ENCODE measurements at regions not wholly inside any gene's neighbourhood (a gene's known extent, or its start where the extent isn't known, plus 50 kb on each side); places are given as distances from the start of the nearest gene placed in this dataset.

- no peaks in the 10 kb centered on the region for H3K9me3 ChIP-seq (ENCODE audit: control insufficient read depth in 4 of 4, low read length in 3 of 4)
- H3K27me3 ChIP-seq (ENCODE audit: control insufficient read depth in 4 of 4, insufficient read depth in 4 of 4, low read length in 3 of 4): no peaks in the 10 kb centered on the region
- no peak overlapping the region for H3K9ac ChIP-seq (ENCODE audit: low read depth in 1 of 2, low read length in 2 of 2)
- H3K27ac ChIP-seq (ENCODE audit: low read depth in 1 of 2, low read length in 2 of 2): no peak overlapping the region
- no peak overlapping the region for H3K4me3 ChIP-seq (ENCODE audit: low read depth in 1 of 3, low read length in 3 of 3)
- 88% methylated on average over 9 of the region's 9 CpGs for WGBS
- DNase-seq (ENCODE audit: low spot score): no peak
- TF ChIP-seq GABPA (IDR thresholded peaks at IDR 0.05 in 1 of 2, conservative IDR thresholded peaks at IDR 0.05 in 1 of 2) (no peak), REST (IDR thresholded peaks at IDR 0.05) (no peak), FOXA1 (IDR thresholded peaks at IDR 0.05) (no peak), JUND (IDR thresholded peaks at IDR 0.05) (no peak), NR2F2 (IDR thresholded peaks at IDR 0.05) (no peak), YY1 (IDR thresholded peaks at IDR 0.05) (no peak), FOXA2 (IDR thresholded peaks at IDR 0.05) (no peak), SP1 (IDR thresholded peaks at IDR 0.05) (no peak), RXRA (IDR thresholded peaks at IDR 0.05) (no peak), TAF1 (conservative IDR thresholded peaks at IDR 0.05) (no peak)
- TF ChIP-seq, protein P1, sequence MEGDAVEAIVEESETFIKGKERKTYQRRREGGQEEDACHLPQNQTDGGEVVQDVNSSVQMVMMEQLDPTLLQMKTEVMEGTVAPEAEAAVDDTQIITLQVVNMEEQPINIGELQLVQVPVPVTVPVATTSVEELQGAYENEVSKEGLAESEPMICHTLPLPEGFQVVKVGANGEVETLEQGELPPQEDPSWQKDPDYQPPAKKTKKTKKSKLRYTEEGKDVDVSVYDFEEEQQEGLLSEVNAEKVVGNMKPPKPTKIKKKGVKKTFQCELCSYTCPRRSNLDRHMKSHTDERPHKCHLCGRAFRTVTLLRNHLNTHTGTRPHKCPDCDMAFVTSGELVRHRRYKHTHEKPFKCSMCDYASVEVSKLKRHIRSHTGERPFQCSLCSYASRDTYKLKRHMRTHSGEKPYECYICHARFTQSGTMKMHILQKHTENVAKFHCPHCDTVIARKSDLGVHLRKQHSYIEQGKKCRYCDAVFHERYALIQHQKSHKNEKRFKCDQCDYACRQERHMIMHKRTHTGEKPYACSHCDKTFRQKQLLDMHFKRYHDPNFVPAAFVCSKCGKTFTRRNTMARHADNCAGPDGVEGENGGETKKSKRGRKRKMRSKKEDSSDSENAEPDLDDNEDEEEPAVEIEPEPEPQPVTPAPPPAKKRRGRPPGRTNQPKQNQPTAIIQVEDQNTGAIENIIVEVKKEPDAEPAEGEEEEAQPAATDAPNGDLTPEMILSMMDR (IDR thresholded peaks at IDR 0.05; ENCODE audit: low read depth, low read length, missing input control): no peak
- TF ChIP-seq, protein P2, sequence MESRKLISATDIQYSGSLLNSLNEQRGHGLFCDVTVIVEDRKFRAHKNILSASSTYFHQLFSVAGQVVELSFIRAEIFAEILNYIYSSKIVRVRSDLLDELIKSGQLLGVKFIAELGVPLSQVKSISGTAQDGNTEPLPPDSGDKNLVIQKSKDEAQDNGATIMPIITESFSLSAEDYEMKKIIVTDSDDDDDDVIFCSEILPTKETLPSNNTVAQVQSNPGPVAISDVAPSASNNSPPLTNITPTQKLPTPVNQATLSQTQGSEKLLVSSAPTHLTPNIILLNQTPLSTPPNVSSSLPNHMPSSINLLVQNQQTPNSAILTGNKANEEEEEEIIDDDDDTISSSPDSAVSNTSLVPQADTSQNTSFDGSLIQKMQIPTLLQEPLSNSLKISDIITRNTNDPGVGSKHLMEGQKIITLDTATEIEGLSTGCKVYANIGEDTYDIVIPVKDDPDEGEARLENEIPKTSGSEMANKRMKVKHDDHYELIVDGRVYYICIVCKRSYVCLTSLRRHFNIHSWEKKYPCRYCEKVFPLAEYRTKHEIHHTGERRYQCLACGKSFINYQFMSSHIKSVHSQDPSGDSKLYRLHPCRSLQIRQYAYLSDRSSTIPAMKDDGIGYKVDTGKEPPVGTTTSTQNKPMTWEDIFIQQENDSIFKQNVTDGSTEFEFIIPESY (IDR thresholded peaks at IDR 0.05): no peak
- TF ChIP-seq, protein P3, sequence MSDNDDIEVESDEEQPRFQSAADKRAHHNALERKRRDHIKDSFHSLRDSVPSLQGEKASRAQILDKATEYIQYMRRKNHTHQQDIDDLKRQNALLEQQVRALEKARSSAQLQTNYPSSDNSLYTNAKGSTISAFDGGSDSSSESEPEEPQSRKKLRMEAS (IDR thresholded peaks at IDR 0.05): no peak
- no peaks in the 10 kb centered on the region for H3K4me1 ChIP-seq (ENCODE audit: control insufficient read depth in 4 of 4, insufficient read depth in 4 of 4, low read length in 3 of 4)
- no peaks in the 10 kb centered on the region for H3K36me3 ChIP-seq (ENCODE audit: control insufficient read depth in 4 of 4, insufficient read depth in 3 of 4, low read depth in 1 of 4, low read length in 3 of 4)
These were observed 261.3 kb upstream of the NSMCE3 start for GRCh38 chr15:29530966-29531365.

GRCh38 chr15:29529043-29529442, 259.4 kb upstream of the NSMCE3 start:
- Histone ChIP-seq H3K36me3 (ENCODE audit: control insufficient read depth in 4 of 4, insufficient read depth in 3 of 4, low read depth in 1 of 4, low read length in 3 of 4) (no peaks in the 10 kb centered on the region), H3K4me3 (ENCODE audit: low read depth in 1 of 3, low read length in 3 of 3) (no peak overlapping the region), H3K4me1 (ENCODE audit: control insufficient read depth in 4 of 4, insufficient read depth in 4 of 4, low read length in 3 of 4) (no peaks in the 10 kb centered on the region), H3K9me3 (ENCODE audit: control insufficient read depth in 4 of 4, low read length in 3 of 4) (no peaks in the 10 kb centered on the region), H3K27me3 (ENCODE audit: control insufficient read depth in 4 of 4, insufficient read depth in 4 of 4, low read length in 3 of 4) (no peaks in the 10 kb centered on the region), H3K9ac (ENCODE audit: low read depth in 1 of 2, low read length in 2 of 2) (no peak overlapping the region), H3K27ac (ENCODE audit: low read depth in 1 of 2, low read length in 2 of 2) (no peak overlapping the region)
- TF ChIP-seq REST (IDR thresholded peaks at IDR 0.05): no peak
- TF ChIP-seq EGR1 (IDR thresholded peaks at IDR 0.05; ENCODE audit: low read depth in 2 of 2): no peak
- TF ChIP-seq, protein P3 (IDR thresholded peaks at IDR 0.05): no peak
- no peak for TF ChIP-seq RAD21 (IDR thresholded peaks at IDR 0.05)
- no peak for TF ChIP-seq FOXA2 (IDR thresholded peaks at IDR 0.05)
- TF ChIP-seq HNF4A (conservative IDR thresholded peaks at IDR 0.05): no peak
- TF ChIP-seq, protein P4, sequence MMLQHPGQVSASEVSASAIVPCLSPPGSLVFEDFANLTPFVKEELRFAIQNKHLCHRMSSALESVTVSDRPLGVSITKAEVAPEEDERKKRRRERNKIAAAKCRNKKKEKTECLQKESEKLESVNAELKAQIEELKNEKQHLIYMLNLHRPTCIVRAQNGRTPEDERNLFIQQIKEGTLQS (IDR thresholded peaks at IDR 0.05): no peak
- TF ChIP-seq SP1 (IDR thresholded peaks at IDR 0.05): no peak
- no peak for TF ChIP-seq YY1 (IDR thresholded peaks at IDR 0.05)
- no peak for TF ChIP-seq FOXA1 (IDR thresholded peaks at IDR 0.05)
- no peak for TF ChIP-seq HNF4G (IDR thresholded peaks at IDR 0.05)
- TF ChIP-seq NR2F2 (IDR thresholded peaks at IDR 0.05): no peak
- TF ChIP-seq, protein P2 (IDR thresholded peaks at IDR 0.05): no peak
- no peak for TF ChIP-seq GABPA (IDR thresholded peaks at IDR 0.05 in 1 of 2, conservative IDR thresholded peaks at IDR 0.05 in 1 of 2)
- TF ChIP-seq TAF1 (conservative IDR thresholded peaks at IDR 0.05): no peak
- no peak for TF ChIP-seq RXRA (IDR thresholded peaks at IDR 0.05)
- TF ChIP-seq JUND (IDR thresholded peaks at IDR 0.05): no peak
- no peak for DNase-seq (ENCODE audit: low spot score)
- 90% methylated on average over 3 of the region's 3 CpGs for WGBS

All from liver (tissue), 8 donors.